Immature natural killer cell (primary cell): ENCODE measurements at regions not wholly inside any gene's neighbourhood (a gene's known extent, or its start where the extent isn't known, plus 50 kb on each side); places are given as distances from the start of the nearest gene placed in this dataset.

ENCODE experiments used
- DNase-seq, 3 donors: peaks; one replicate each; pipeline ENCODE4 v3.0.0; 2022; ENCODE audit warnings: mixed read lengths in 1 of 3
- H3K27ac Mint-ChIP-seq, 6 donors: one replicate each; pipeline ENCODE4 v1.8.0; 2020; ENCODE audit warnings: mixed read lengths in 6 of 6, mild to moderate bottlenecking in 5 of 6, inconsistent platforms in 4 of 6, moderate library complexity in 3 of 6
- H3K27me3 Mint-ChIP-seq, 3 donors: one replicate each; pipeline ENCODE4 v1.8.0; 2020 to 2021; ENCODE audit warnings: low read depth in 3 of 3, mild to moderate bottlenecking in 3 of 3, mixed read lengths in 3 of 3, moderate library complexity in 3 of 3, inconsistent platforms in 1 of 3
- H3K36me3 Mint-ChIP-seq, 3 donors: one replicate each; pipeline ENCODE4 v1.8.0; 2020; ENCODE audit warnings: mixed read lengths in 3 of 3, inconsistent platforms in 2 of 3, mild to moderate bottlenecking in 2 of 3
- H3K4me1 Mint-ChIP-seq, 2 donors: one replicate each; pipeline ENCODE4 v1.8.0; 2020; ENCODE audit warnings: inconsistent platforms in 2 of 2, mild to moderate bottlenecking in 2 of 2, mixed read lengths in 2 of 2, moderate library complexity in 1 of 2
- H3K4me3 Mint-ChIP-seq, 5 donors: one replicate each; pipeline ENCODE4 v1.8.0; 2020; ENCODE audit warnings: mild to moderate bottlenecking in 5 of 5, mixed read lengths in 5 of 5, inconsistent platforms in 3 of 5, moderate library complexity in 3 of 5
- H3K9me3 Mint-ChIP-seq, 6 donors: one replicate each; pipeline ENCODE4 v1.8.0; 2020; ENCODE audit warnings: mild to moderate bottlenecking in 6 of 6, mixed read lengths in 6 of 6, inconsistent platforms in 4 of 6, moderate library complexity in 3 of 6

- no peak overlapping the region for H3K27ac Mint-ChIP-seq
Measured at GRCh38 chr14:96736439-96736838, 60.7 kb upstream of the VRK1 start.

GRCh38 chr14:96737881-96738280 is 59.3 kb upstream of the VRK1 start:
- no peak for DNase-seq
- Mint-ChIP-seq H3K36me3 (no peaks in the 10 kb centered on the region), H3K4me3 (no peak overlapping the region), H3K9me3 (no peaks in the 10 kb centered on the region), H3K27me3 (peaks cover 4 to 26% (median 25%) of the 10 kb centered on the region in 3 donors), H3K4me1 (peaks cover 3 to 10% of the 10 kb centered on the region in 2 donors), H3K27ac (no peak overlapping the region)

More at GRCh38 chr14:96736439-96736838, 60.7 kb upstream of the VRK1 start:
- Mint-ChIP-seq H3K4me1 (peaks cover 0 to 1% of the 10 kb centered on the region in 2 donors), H3K27me3 (peaks cover 2 to 26% (median 19%) of the 10 kb centered on the region in 3 donors), H3K36me3 (no peaks in the 10 kb centered on the region), H3K9me3 (no peaks in the 10 kb centered on the region), H3K4me3 (no peak overlapping the region)
- no peak for DNase-seq

GRCh38 chr14:96739200-96739910 is 57.8 kb upstream of the VRK1 start:
- no peaks in the 10 kb centered on the region for H3K9me3 Mint-ChIP-seq
- peak overlapping the region in 1 of 5 donors; percentile 6 for H3K4me3 Mint-ChIP-seq
- H3K4me1 Mint-ChIP-seq: peaks cover 3 to 10% of the 10 kb centered on the region in 2 donors
- H3K27me3 Mint-ChIP-seq: peaks cover 5 to 23% (median 22%) of the 10 kb centered on the region in 3 donors
- H3K36me3 Mint-ChIP-seq: no peaks in the 10 kb centered on the region
- DNase-seq: no peak
- H3K27ac Mint-ChIP-seq: no peak overlapping the region

- peaks cover 3 to 26% (median 18%) of the 10 kb centered on the region in 3 donors for H3K27me3 Mint-ChIP-seq
- peak overlapping the region; percentile 42 to 76 (median 60) for H3K4me3 Mint-ChIP-seq
- H3K4me1 Mint-ChIP-seq: peaks cover 3 to 10% of the 10 kb centered on the region in 2 donors
- DNase-seq: peak; percentile 50 to 62 (median 58)
- no peaks in the 10 kb centered on the region for H3K9me3 Mint-ChIP-seq
- H3K36me3 Mint-ChIP-seq: no peaks in the 10 kb centered on the region
- H3K27ac Mint-ChIP-seq: no peak overlapping the region
Measured at GRCh38 chr14:96741151-96741977, 55.8 kb upstream of the VRK1 start.

- Mint-ChIP-seq H3K36me3 (no peaks in the 10 kb centered on the region), H3K9me3 (no peaks in the 10 kb centered on the region), H3K27ac (no peak overlapping the region), H3K27me3 (peaks cover 14 to 28% (median 22%) of the 10 kb centered on the region in 3 donors), H3K4me1 (peaks cover 3 to 10% of the 10 kb centered on the region in 2 donors), H3K4me3 (no peak overlapping the region)
- DNase-seq: no peak
Measured at GRCh38 chr14:96744262-96744661, 52.9 kb upstream of the VRK1 start.

- Mint-ChIP-seq H3K27ac (no peak overlapping the region), H3K36me3 (no peaks in the 10 kb centered on the region), H3K9me3 (no peaks in the 10 kb centered on the region), H3K4me3 (peak overlapping the region in 1 of 5 donors; percentile 25), H3K4me1 (peaks cover 3 to 10% of the 10 kb centered on the region in 2 donors), H3K27me3 (peaks cover 14 to 27% (median 14%) of the 10 kb centered on the region in 3 donors)
- DNase-seq: no peak
Measured at GRCh38 chr14:96745500-96746051, 51.6 kb upstream of the VRK1 start.

GRCh38 chr14:96746101-96746500 is 51.1 kb upstream of the VRK1 start:
- Mint-ChIP-seq H3K4me1 (peaks cover 3 to 10% of the 10 kb centered on the region in 2 donors), H3K27me3 (peaks cover 8 to 24% (median 14%) of the 10 kb centered on the region in 3 donors), H3K36me3 (no peaks in the 10 kb centered on the region), H3K4me3 (no peak overlapping the region), H3K9me3 (no peaks in the 10 kb centered on the region), H3K27ac (no peak overlapping the region)
- no peak for DNase-seq

GRCh38 chr14:96747006-96747405 is 50.2 kb upstream of the VRK1 start:
- no peaks in the 10 kb centered on the region for H3K9me3 Mint-ChIP-seq
- no peak for DNase-seq
- peaks cover under 1 to 7% of the 10 kb centered on the region in 2 donors for H3K4me1 Mint-ChIP-seq
- H3K36me3 Mint-ChIP-seq: no peaks in the 10 kb centered on the region
- H3K4me3 Mint-ChIP-seq: no peak overlapping the region
- H3K27me3 Mint-ChIP-seq: peaks cover 5 to 17% (median 13%) of the 10 kb centered on the region in 3 donors
- H3K27ac Mint-ChIP-seq: no peak overlapping the region
